NCI-H1092 (cell line): ENCODE measurements at regions not wholly inside any gene's neighbourhood (a gene's known extent, or its start where the extent isn't known, plus 50 kb on each side); places are given as distances from the start of the nearest gene placed in this dataset.

Source experiments
- DNase-seq: peaks from one replicate; lab custom pipeline; 2025; lab: John Stamatoyannopoulos, UW

- no peak for DNase-seq
Measured at GRCh38 chr6:43869079-43869710, 99.2 kb downstream of the VEGFA start.

GRCh38 chr6:43868467-43868866 lies 98.5 kb downstream of the VEGFA start:
- no peak for DNase-seq

GRCh38 chr6:43867996-43868395 lies 98.0 kb downstream of the VEGFA start:
- no peak for DNase-seq

- no peak for DNase-seq
Measured at GRCh38 chr6:43867246-43867645, 97.2 kb downstream of the VEGFA start.

DNA sequence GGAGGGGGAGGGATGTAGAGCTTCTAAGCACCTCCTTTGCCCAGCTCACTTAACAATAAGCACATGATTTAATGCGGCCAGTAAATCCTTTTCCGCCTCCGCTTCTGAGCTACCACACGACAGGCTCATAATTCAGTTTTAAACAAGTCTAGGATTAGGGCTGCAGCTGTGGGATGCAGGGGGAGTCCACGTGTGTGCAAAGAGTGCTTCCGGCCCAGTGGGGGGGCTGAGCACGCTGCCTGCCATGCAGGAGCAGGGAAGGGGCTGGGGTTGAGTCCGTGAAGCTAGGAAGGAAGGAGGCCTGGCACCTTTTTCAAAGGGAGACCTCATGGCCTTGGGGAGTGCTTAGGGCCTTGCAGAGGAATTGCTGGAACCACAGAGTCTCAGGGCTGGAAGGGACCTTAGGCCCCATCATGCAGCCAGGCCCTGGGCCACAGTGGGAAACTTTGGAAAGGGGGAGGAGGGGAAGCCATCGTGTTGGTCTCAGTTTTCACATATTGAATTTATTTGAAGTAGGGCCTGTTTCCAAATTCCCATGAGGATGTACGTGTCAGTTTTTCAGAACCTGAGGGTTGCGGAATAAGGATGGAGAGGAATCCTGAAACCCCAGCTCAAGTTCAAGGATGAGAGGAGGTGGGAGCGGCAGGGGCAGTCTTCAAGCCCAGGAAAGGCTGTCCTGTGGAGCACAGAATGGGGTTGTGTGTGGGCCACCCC lies 96.1 kb downstream of the VEGFA start:
- no peak for DNase-seq

GRCh38 chr6:43865086-43865485 lies 95.1 kb downstream of the VEGFA start:
- DNase-seq, result no peak

DNA sequence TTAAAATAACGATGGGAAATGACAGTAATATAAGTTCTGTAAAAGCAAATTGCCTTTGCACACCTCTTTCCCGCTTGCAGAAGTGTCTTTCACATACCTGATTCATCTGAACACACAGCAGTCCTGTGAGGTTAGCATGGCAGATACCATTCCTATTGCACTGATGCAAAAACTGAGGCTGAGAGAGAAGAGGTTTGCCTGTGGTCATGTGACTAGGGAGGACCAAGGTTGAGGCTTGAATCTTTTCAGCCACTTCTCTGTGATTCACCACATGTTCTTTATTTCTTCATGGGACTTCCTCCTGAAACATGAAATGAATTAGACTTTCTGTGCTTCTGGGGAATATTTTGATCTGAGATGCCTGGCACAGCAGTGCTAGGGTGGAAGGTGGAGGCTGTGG lies 92.9 kb downstream of the VEGFA start:
- DNase-seq, result no peak

DNA sequence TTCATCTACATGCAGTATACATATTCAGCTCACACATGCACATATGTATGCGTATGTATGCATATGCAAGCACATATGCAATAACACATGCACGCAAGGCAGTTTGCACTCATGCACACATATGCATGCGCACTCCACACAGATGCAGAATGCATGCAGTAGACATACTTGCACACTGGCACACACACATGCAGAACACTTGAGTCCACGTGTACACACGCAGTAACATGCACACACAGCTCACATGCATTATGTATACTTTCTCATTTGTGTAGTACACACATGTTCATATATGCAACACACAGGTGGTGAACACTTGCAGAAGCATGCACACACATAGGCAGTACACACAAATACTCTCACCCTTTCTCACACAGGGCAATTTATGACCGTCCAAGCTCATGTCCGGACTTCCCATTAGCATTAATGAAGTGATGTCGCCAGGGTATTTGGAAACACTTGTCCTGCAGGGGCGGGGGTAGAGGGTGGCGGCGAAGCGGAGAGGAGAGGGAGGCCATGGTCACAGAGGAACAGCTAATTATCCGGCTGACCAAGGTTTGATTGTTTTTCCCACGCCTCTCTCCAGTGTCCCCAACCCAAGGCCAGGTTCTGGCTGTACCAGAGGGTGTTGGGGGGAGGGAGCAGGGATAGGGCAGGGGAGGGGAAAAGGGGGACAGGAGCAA lies 91.3 kb downstream of the VEGFA start:
- no peak for DNase-seq

GRCh38 chr6:43860285-43860684 lies 90.3 kb downstream of the VEGFA start:
- DNase-seq, result peak; percentile 21

DNA sequence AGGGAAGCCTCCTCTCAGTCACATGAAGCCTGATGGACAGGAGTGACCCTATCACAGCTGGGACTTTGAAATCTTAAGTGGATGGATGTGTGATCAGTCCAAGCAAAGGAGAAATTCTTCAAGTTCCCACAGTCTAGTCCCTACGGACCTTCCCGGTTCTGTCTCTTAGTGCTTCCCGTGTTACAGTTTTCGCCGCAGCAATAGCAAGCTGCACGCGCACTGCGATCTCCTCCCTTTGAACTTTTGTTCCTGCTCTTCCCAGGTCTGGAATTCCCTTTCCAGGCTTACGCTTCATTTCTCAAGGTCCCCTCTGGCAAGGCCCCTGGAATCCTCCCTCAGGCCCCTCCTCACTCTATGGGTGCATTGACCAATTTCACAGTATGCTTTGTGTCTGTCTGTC lies 89.2 kb downstream of the VEGFA start:
- DNase-seq, result no peak

DNA sequence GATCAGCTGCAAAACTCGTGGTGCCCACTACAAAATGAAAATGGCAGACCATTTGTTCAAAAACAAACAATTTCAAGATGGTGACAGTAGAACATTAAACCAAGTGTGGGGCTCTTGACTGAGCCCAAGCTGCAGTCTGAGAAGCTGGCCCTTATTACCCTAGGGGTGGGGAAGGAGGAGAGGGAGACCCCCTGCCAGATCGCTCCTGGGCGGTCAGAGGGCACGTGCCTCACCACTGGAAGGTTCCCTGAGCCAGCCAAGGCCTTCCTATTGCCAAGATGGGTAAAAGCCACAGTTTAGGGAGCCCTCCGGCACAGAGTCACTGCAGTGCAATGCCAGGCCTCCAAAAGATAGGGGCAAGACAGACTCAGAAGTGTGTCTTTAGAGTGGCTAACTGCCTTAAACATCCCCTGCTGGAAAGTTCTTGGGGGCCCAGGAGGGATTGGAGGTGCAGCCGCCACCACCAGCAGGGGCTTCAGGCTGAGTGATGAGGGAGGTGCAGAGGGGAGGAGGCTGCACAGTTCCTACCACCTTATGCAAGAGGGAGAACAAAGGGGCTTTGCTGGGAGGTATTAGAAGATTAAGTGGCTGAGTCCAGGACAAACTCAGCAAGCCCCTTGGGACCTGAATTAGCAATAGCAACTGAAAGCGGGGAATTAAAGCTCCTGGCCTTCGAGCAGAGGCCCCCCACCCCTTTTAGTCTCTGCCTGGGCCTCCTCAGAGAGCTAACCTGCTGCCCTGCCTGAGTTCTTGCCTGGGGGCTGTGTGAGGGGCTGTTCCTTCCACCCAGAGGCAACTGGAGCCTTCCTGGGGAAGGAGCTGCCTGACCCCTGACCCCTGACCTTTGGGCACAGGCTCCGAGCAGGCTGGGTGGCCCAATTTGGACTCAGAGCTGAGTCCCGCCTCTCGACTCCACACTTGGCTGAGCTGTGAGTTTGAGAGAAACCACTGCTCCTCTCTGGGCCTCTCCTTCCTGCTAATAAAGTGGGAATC lies 88.4 kb downstream of the VEGFA start:
- DNase-seq, result no peak

- peak; percentile 8 for DNase-seq
Measured at GRCh38 chr6:43856005-43856765, 86.2 kb downstream of the VEGFA start.

DNA sequence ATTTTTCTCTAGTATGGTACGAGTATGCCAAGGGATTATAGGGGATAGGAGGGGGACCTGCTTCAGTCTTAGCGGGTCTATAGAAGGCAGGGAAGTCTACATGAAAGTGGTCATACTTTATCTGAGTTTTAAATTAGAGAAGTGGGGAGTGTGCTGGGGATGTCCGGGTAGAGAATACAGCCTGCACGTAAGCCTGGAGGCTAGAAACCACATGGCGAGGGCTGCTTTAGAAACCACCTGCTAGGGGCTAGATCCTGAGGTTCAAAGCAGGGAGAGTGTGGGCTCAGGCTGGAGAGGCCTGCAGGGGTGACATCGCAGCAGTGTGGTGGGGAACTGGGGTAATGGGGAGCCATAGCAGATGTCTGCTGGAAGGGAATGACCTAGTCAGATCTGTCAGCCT lies 85.2 kb downstream of the VEGFA start:
- no peak for DNase-seq

DNA sequence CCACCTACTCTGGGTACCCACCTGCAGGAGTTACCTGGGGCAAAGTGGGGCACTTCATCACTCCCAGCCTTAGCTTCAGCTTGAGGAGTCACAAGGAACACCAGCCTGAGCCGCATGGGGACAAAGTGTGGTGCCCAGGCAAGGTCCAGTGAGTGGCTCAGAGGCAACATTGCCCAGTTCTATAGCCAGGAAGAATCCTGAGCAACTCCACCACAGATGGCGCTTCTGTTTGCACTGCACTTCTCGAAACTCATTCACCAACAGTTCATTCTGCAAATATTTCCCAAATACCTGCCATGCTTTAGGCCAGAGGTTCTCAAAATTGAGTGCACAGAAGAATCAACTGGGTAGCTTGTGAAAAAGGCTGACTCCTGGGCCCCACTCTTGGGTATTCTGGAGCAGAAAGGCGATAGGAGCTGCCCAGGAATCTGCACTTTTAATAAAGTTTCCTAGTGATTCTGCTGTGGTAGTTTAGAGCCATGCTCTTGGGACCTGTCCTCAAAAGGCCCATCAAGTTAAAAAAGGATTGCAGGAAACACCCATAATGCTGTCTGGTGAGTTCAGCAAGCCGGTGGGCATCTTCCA lies 83.1 kb downstream of the VEGFA start:
- DNase-seq, result no peak

GRCh38 chr6:43852350-43852864 lies 82.4 kb downstream of the VEGFA start:
- no peak for DNase-seq

DNA sequence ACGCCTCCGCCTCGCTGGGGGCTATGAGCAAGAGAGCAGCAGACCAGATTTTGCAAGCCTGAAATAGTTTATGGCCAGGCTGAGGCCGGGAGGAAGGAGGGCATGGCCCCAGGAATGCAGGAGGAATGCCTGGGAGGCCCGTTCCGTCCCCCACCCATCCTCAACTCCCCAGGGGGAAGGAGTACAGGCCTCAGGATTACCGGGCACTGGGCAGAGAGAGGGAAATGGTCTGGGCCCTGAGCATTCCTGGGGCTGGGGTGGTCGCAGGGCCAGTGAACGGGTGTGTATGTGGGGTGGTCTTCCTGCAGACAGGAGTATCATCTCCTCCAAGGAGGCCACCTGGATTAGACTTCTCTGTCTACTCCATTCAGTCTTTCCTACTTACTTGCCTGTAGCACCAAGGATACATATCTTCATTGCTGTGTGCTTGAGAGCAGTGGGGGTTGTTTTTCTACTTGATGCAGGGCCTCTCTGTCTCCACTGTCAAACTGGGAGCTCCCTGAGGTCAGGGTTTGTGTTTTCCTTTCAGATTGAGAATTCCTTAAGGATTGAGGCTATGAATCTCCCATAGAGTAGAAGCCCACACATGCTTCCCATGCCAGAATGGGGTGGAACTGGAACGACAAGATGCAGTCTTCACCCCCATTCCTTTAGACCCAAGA lies 81.3 kb downstream of the VEGFA start:
- no peak for DNase-seq

DNA sequence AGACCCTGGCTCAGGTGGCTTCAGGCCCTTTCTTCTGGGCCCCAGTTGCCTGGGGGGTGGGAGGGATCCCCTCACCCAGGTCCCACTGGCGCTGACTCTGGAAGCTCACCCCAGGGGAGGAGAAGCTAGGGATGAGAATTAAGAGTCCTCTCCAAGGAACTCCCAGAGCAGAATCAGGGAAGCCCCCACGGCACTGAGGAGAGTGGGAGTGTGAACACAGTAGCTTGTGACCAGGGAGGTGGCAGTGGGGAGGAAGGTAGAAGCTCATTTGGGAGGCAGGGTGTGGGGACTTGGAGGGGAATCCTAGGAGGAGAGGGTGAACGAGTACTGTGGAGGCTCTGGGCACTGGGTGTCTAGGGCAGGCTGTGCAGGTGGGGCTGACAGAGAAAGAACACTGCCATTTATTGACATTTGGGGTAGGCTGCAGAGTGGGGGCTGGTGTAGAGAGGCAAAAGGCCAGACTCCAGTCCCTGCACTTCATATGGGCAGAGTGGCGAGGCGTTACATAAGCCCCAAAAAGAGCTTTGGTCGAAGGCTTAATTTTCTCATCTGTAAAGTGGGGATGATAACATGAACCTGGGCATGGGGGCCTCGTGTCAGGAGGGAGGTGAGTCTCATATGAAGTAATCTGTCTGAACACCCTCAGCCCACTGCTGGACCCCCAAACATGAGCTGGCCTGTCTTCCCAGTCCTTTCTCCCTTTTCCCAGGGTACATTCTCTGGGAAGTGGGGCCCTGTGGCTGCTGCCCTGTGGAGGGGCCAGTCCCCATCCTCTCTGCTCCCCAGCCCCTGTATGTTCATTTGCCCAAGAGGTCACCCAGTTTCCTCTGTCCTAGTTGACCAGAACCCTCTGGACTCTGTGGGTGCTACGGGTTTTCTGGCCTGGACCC lies 80.5 kb downstream of the VEGFA start:
- DNase-seq, result no peak

- DNase-seq, result no peak
Measured at GRCh38 chr6:43849844-43850243, 79.8 kb downstream of the VEGFA start.
